Panc1 (cell line): ENCODE measurements at regions not wholly inside any gene's neighbourhood (a gene's known extent, or its start where the extent isn't known, plus 50 kb on each side); places are given as distances from the start of the nearest gene placed in this dataset.

ENCODE experiments used
- ATAC-seq: fragments of 200-7000 bp; cut with Tn5 transposase; 2 replicates; pipeline ENCODE4 v1.9.1; 2020; ENCODE audit warnings: mild to moderate bottlenecking, moderate library complexity
- BruUV-seq: library from RNA; stranded (reverse); fragments of 400-500 nt; replicated peaks from 2 replicates; lab custom pipeline; 2021; lab: Mats Ljungman, UMichigan
- CTCF ChIA-PET: fragments of 300-600 bp; sonication (Branson Sonifier 250); formaldehyde crosslinking; loops from one replicate; lab custom pipeline; 2022; ENCODE audit warnings: antibody characterized with exemption; lab: Charles Lee
- POLR2A ChIA-PET: fragments of 300-600 bp; sonication (Branson Sonifier 250); formaldehyde crosslinking; loops from one replicate; lab custom pipeline; 2022; ENCODE audit warnings: antibody characterized with exemption; lab: Charles Lee
- DNase-seq: peaks from one replicate; pipeline ENCODE4 v3.0.0-alpha.2; 2010; ENCODE audit warnings: low read depth, low spot score
- H3K27ac ChIP-seq: 2 replicates; pipeline ENCODE4 v1.5.1; 2011; ENCODE audit warnings: mild to moderate bottlenecking, low read length, inconsistent platforms
- H3K27me3 ChIP-seq: fragments of 200-500 bp; sonication (Bioruptor generic); 2 replicates; pipeline ENCODE4 v1.6.0; 2014; ENCODE audit warnings: low read length, inconsistent platforms; ENCODE audit not compliant: control insufficient read depth, insufficient read depth
- H3K36me3 ChIP-seq: fragments of 200-500 bp; sonication (Bioruptor generic); 2 replicates; pipeline ENCODE4 v1.5.1; 2014; ENCODE audit warnings: inconsistent platforms, mild to moderate bottlenecking, low read length, moderate library complexity; ENCODE audit not compliant: control insufficient read depth, insufficient read depth
- H3K4me1 ChIP-seq: 2 replicates; pipeline ENCODE4 v1.5.1; 2011; ENCODE audit warnings: inconsistent platforms, mild to moderate bottlenecking, low read length, moderate library complexity; ENCODE audit not compliant: control insufficient read depth, insufficient read depth
- H3K4me3 ChIP-seq, 2 experiments: 2 replicates each; pipeline ENCODE4 v1.5.1; 2011 to 2012; ENCODE audit warnings: low read depth in 2 of 2, low read length in 2 of 2, mild to moderate bottlenecking in 2 of 2, inconsistent platforms in 1 of 2, moderate library complexity in 1 of 2
- H3K9me3 ChIP-seq: fragments of 200-500 bp; sonication (Bioruptor generic); 2 replicates; pipeline ENCODE4 v1.5.1; 2014; ENCODE audit warnings: low read depth, mild to moderate bottlenecking, inconsistent platforms, low read length, moderate library complexity; ENCODE audit not compliant: control insufficient read depth, insufficient read depth
- CTCF ChIP-seq: fragments of 450-650 bp; IDR thresholded peaks from 2 replicates; pipeline ENCODE4 v1.5.1; 2017; ENCODE audit warnings: mild to moderate bottlenecking
- POLR2AphosphoS5 ChIP-seq: IDR thresholded peaks from 2 replicates; pipeline ENCODE4 v1.6.1; 2012; ENCODE audit warnings: mild to moderate bottlenecking, low read depth, low read length, moderate library complexity
- SIN3A ChIP-seq: IDR thresholded peaks from 2 replicates; pipeline ENCODE4 v1.6.1; 2012; ENCODE audit warnings: low read depth, mild to moderate bottlenecking, low read length, moderate library complexity, borderline replicate concordance; ENCODE audit not compliant: insufficient read depth
- TCF7L2 ChIP-seq: IDR thresholded peaks from 2 replicates; pipeline ENCODE4 v1.6.1; 2011; ENCODE audit warnings: mild to moderate bottlenecking, low read depth, low read length, inconsistent platforms
- in situ Hi-C: cut with HindIII; loops from 2 replicates; pipeline ENCODE4 v1.10.0; 2016; ENCODE audit warnings: low sequenced_read_pairs, low pct_unique_long_range_greater_than_20kb
- intact Hi-C: fragments of 100-400 bp; cut with micrococcal nuclease; formaldehyde crosslinking; loops from one replicate; pipeline ENCODE4 v1.10.0; 2022; ENCODE audit not compliant: unreplicated experiment
- TF ChIP-seq, protein P1 (sequence below), 2 experiments: IDR thresholded peaks; 2 replicates each; pipeline ENCODE4 v1.6.1; 2011 to 2012; ENCODE audit warnings: low read depth in 2 of 2, control low read depth in 1 of 2, low read length in 1 of 2, mild to moderate bottlenecking in 1 of 2, moderate library complexity in 1 of 2; ENCODE audit not compliant: insufficient read depth in 1 of 2

- intact Hi-C loops, result no loop called here
- Histone ChIP-seq H3K4me3 (no peak overlapping the region), H3K4me1 (no peaks in the 10 kb centered on the region), H3K27ac (no peak overlapping the region), H3K9me3 (no peaks in the 10 kb centered on the region), H3K36me3 (no peaks in the 10 kb centered on the region), H3K27me3 (no peaks in the 10 kb centered on the region)
- in situ Hi-C loops, result no loop called here
- ChIA-PET CTCF (no interaction called here), POLR2A (no interaction called here)
- BruUV-seq, result no TSS peak
- no peak for TF ChIP-seq CTCF
- TF ChIP-seq, protein P1, sequence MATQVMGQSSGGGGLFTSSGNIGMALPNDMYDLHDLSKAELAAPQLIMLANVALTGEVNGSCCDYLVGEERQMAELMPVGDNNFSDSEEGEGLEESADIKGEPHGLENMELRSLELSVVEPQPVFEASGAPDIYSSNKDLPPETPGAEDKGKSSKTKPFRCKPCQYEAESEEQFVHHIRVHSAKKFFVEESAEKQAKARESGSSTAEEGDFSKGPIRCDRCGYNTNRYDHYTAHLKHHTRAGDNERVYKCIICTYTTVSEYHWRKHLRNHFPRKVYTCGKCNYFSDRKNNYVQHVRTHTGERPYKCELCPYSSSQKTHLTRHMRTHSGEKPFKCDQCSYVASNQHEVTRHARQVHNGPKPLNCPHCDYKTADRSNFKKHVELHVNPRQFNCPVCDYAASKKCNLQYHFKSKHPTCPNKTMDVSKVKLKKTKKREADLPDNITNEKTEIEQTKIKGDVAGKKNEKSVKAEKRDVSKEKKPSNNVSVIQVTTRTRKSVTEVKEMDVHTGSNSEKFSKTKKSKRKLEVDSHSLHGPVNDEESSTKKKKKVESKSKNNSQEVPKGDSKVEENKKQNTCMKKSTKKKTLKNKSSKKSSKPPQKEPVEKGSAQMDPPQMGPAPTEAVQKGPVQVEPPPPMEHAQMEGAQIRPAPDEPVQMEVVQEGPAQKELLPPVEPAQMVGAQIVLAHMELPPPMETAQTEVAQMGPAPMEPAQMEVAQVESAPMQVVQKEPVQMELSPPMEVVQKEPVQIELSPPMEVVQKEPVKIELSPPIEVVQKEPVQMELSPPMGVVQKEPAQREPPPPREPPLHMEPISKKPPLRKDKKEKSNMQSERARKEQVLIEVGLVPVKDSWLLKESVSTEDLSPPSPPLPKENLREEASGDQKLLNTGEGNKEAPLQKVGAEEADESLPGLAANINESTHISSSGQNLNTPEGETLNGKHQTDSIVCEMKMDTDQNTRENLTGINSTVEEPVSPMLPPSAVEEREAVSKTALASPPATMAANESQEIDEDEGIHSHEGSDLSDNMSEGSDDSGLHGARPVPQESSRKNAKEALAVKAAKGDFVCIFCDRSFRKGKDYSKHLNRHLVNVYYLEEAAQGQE (IDR thresholded peaks at IDR 0.05; ENCODE audit: insufficient read depth in 1 of 2, low read depth in 2 of 2, low read length in 1 of 2), result no peak
- no peak for TF ChIP-seq POLR2AphosphoS5
- no peak for TF ChIP-seq TCF7L2
- TF ChIP-seq SIN3A, result no peak
- ATAC-seq (no peak), DNase-seq (no peak)
Measured at GRCh38 chr3:157926822-157927221, 179.4 kb downstream of the SHOX2 start.

GRCh38 chr3:157922614-157923013 is 183.6 kb downstream of the SHOX2 start:
- H3K36me3 ChIP-seq, result no peaks in the 10 kb centered on the region
- no peak for ATAC-seq
- TF ChIP-seq, protein P1 (IDR thresholded peaks at IDR 0.05; ENCODE audit: insufficient read depth in 1 of 2, low read depth in 2 of 2, low read length in 1 of 2), result no peak
- TF ChIP-seq POLR2AphosphoS5, result no peak
- TF ChIP-seq CTCF, result no peak
- TF ChIP-seq SIN3A, result no peak
- TF ChIP-seq TCF7L2, result no peak
- no peaks in the 10 kb centered on the region for H3K9me3 ChIP-seq
- no peak overlapping the region for H3K4me3 ChIP-seq
- in situ Hi-C loops, result no loop called here
- H3K4me1 ChIP-seq, result no peaks in the 10 kb centered on the region
- intact Hi-C loops, result no loop called here
- no peak overlapping the region for H3K27ac ChIP-seq
- no TSS peak for BruUV-seq
- POLR2A ChIA-PET, result no interaction called here
- CTCF ChIA-PET, result no interaction called here
- no peak for DNase-seq
- H3K27me3 ChIP-seq, result no peaks in the 10 kb centered on the region
